ENCODE measurements at regions not wholly inside any gene's neighbourhood (a gene's known extent, or its start where the extent isn't known, plus 50 kb on each side); places are given as distances from the start of the nearest gene placed in this dataset.

- WGBS (ENCODE audit: insufficient coverage, low coverage, missing lambda C conversion rate) = 0% methylated on average over 1 of the region's 1 CpG
- H3K4me3 ChIP-seq = no peak overlapping the region
- FAIRE-seq = no peak
- TF ChIP-seq ARID2 (IDR thresholded peaks at IDR 0.05) (no peak), ZNF146 (CRISPR knock-in tag; IDR thresholded peaks at IDR 0.05; ENCODE audit: unreplicated experiment) (no peak), ZKSCAN3 (CRISPR knock-in tag; IDR thresholded peaks at IDR 0.05) (no peak), KAT7 (CRISPR knock-in tag; IDR thresholded peaks at IDR 0.05; ENCODE audit: borderline replicate concordance) (no peak), ELK1 (CRISPR knock-in tag; IDR thresholded peaks at IDR 0.05) (no peak), ZNF592 (IDR thresholded peaks at IDR 0.05) (no peak), MAX (CRISPR knock-in tag; IDR thresholded peaks at IDR 0.05) (no peak), RREB1 (CRISPR knock-in tag; IDR thresholded peaks at IDR 0.05) (no peak), PATZ1 (CRISPR knock-in tag; IDR thresholded peaks at IDR 0.05; ENCODE audit: borderline replicate concordance) (no peak), MCM2 (IDR thresholded peaks at IDR 0.05; ENCODE audit: low read depth) (no peak)
Observed at GRCh38 chr3:132880986-132881385, 157.2 kb upstream of the TMEM108 start.

More at GRCh38 chr3:132880986-132881385, 157.2 kb upstream of the TMEM108 start:
- Histone ChIP-seq H3K4me2 (ENCODE audit: insufficient read depth, low read length) (no peak overlapping the region), H2AFZ (ENCODE audit: low read depth, low read length) (no peak overlapping the region), H3K4me1 (replicated peaks in 1 of 2; ENCODE audit: control insufficient read depth in 2 of 2, insufficient read depth in 2 of 2, low read length in 2 of 2) (no peaks in the 10 kb centered on the region), H3K9me3 (replicated peaks; ENCODE audit: control insufficient read depth, insufficient read depth, low read depth, low read length) (no peaks in the 10 kb centered on the region), H3K79me2 (ENCODE audit: control insufficient read depth, insufficient read depth, low read length) (no peaks in the 10 kb centered on the region), H3K27ac (ENCODE audit: extremely low read depth, low read depth, low read length) (no peak overlapping the region), H3K9ac (ENCODE audit: insufficient read depth in 1 of 2, low read depth in 2 of 2, low read length in 2 of 2) (no peak overlapping the region), H4K20me1 (replicated peaks; ENCODE audit: control insufficient read depth, insufficient read depth, low read length) (no peaks in the 10 kb centered on the region), H3K9me1 (ENCODE audit: control insufficient read depth, insufficient read depth, low read length) (no peaks in the 10 kb centered on the region), H3K27me3 (ENCODE audit: control insufficient read depth in 2 of 2, insufficient read depth in 2 of 2, low read length in 2 of 2) (no peaks in the 10 kb centered on the region), H3K36me3 (ENCODE audit: control insufficient read depth, insufficient read depth, low read length) (no peaks in the 10 kb centered on the region)
- no TSS peak for BruUV-seq (replicated peaks)
- intact Hi-C loops (cut with micrococcal nuclease) (no loop called here), in situ Hi-C loops (cut with MboI) (no loop called here)
- CTCF ChIA-PET (ENCODE audit: low intra/inter-chr PET ratio) = no interaction called here
- no peak for DNase-seq (ENCODE audit: extremely low read depth in 1 of 4, low spot score in 3 of 4)
- POLR2A ChIA-PET = interaction anchor here (1.1 kb wide), 1 partner anchor 9 kb away, joined by 3 read pairs; no protein-coding TSS in a partner anchor
- no peak for ATAC-seq
